ENCODE measurements at regions not wholly inside any gene's neighbourhood (a gene's known extent, or its start where the extent isn't known, plus 50 kb on each side); places are given as distances from the start of the nearest gene placed in this dataset.
"Not testable (repeated sequence)": the region's sequence is repeated elsewhere in the genome, so short reads cannot be mapped to it uniquely, and the experiment has no call there.

GRCh38 chr21:5022748-5023147, 5498.6 kb upstream of the TPTE start:
- TF ChIP-seq CTCF (conservative IDR thresholded peaks at IDR 0.05); EZH2 (IDR thresholded peaks at IDR 0.05; ENCODE audit: low read depth): not testable (repeated sequence)
